Erythroblast (primary cell): ENCODE measurements at regions not wholly inside any gene's neighbourhood (a gene's known extent, or its start where the extent isn't known, plus 50 kb on each side); places are given as distances from the start of the nearest gene placed in this dataset.

Source experiments
- GATA1 ChIP-seq: IDR thresholded peaks from 2 replicates; pipeline ENCODE4 v1.6.1; 2011; ENCODE audit warnings: low read depth, mild to moderate bottlenecking, control low read depth, low read length, moderate library complexity
- POLR2A ChIP-seq: IDR thresholded peaks from 2 replicates; pipeline ENCODE4 v1.6.1; 2011; ENCODE audit warnings: mild to moderate bottlenecking, low read length

DNA sequence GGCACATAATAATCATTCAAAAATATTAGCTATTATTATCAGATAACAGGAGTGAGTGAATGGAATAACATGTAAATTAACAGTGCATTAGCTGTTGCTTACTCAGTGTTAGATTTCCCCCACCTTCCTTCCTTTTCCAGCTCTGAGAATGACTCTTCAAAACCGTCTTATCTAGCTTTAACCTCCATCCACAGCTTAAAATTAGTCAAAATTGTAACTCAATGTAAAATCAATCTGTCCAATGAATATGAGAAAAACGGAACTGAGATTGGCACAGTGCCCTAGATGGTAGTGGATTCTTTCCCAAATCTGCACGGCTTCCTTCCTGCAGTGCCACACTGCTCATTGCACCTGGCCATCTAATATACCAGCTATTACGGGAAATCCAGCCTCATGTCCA, 156.8 kb upstream of the BDNF start:
- TF ChIP-seq POLR2A = no peak
- TF ChIP-seq GATA1 = no peak
